Fibroblast of lung (primary cell): ENCODE measurements at regions not wholly inside any gene's neighbourhood (a gene's known extent, or its start where the extent isn't known, plus 50 kb on each side); places are given as distances from the start of the nearest gene placed in this dataset.

Experiments
- DNase-seq, 2 donors: peaks; one replicate each; pipeline versions ENCODE4 v3.0.0 to v3.0.0-alpha.2; 2010; ENCODE audit warnings: low read depth in 2 of 2
- H2AFZ ChIP-seq: 2 replicates; pipeline ENCODE4 v1.5.1; 2012; ENCODE audit warnings: low read length, control low read depth, inconsistent platforms
- H3K27ac ChIP-seq: 2 replicates; pipeline ENCODE4 v1.5.1; 2011; ENCODE audit warnings: low read length, control low read depth; ENCODE audit not compliant: insufficient read depth
- H3K27me3 ChIP-seq: 2 replicates; pipeline ENCODE4 v1.5.1; 2011; ENCODE audit warnings: mild to moderate bottlenecking, low read length; ENCODE audit not compliant: control insufficient read depth, insufficient read depth
- H3K36me3 ChIP-seq: 2 replicates; pipeline ENCODE4 v1.5.1; 2011; ENCODE audit warnings: low read length; ENCODE audit not compliant: control insufficient read depth, insufficient read depth
- H3K4me1 ChIP-seq: 2 replicates; pipeline ENCODE4 v1.5.1; 2011; ENCODE audit warnings: low read length; ENCODE audit not compliant: control insufficient read depth, insufficient read depth; ENCODE audit errors: extremely low read depth
- H3K4me2 ChIP-seq: 2 replicates; pipeline ENCODE4 v1.5.1; 2011; ENCODE audit warnings: low read length, control low read depth; ENCODE audit not compliant: insufficient read depth; ENCODE audit errors: extremely low read depth
- H3K4me3 ChIP-seq, 4 experiments: fragments of 200-600 bp in 1 of 4; sonication (generic) in 1 of 4; replicated peaks in 1 of 4; 2 replicates each; pipeline ENCODE4 v1.5.1; 2011 to 2016; ENCODE audit warnings: low read length in 4 of 4, low read depth in 3 of 4, mild to moderate bottlenecking in 3 of 4, control low read depth in 2 of 4, inconsistent platforms in 1 of 4, mixed read lengths in 1 of 4; ENCODE audit not compliant: insufficient read depth in 1 of 4; ENCODE audit errors: control extremely low read depth in 1 of 4
- H3K79me2 ChIP-seq: 2 replicates; pipeline ENCODE4 v1.5.1; 2012; ENCODE audit warnings: mild to moderate bottlenecking, low read length, inconsistent platforms; ENCODE audit not compliant: control insufficient read depth, insufficient read depth
- H3K9ac ChIP-seq: 2 replicates; pipeline ENCODE4 v1.5.1; 2011; ENCODE audit warnings: mild to moderate bottlenecking, low read length, control low read depth; ENCODE audit not compliant: insufficient read depth
- H3K9me3 ChIP-seq: 2 replicates; pipeline ENCODE4 v1.5.1; 2012; ENCODE audit warnings: low read depth, low read length; ENCODE audit not compliant: control insufficient read depth, insufficient read depth
- H4K20me1 ChIP-seq: 2 replicates; pipeline ENCODE4 v1.5.1; 2011; ENCODE audit warnings: low read length; ENCODE audit not compliant: control insufficient read depth, insufficient read depth; ENCODE audit errors: extremely low read depth
- EZH2 ChIP-seq: IDR thresholded peaks from 2 replicates; pipeline ENCODE4 v1.5.1; 2012; ENCODE audit warnings: low read length, control low read depth, mild to moderate bottlenecking; ENCODE audit errors: missing control alignments
- TF ChIP-seq, protein P1 (sequence below), 2 donors: IDR thresholded peaks in 1 of 2; conservative IDR thresholded peaks in 1 of 2; 1 replicate in 1 of 2; 2 replicates in 1 of 2; pipeline ENCODE4 v1.5.1; 2011 to 2012; ENCODE audit warnings: low read length in 2 of 2, control low read depth in 1 of 2, inconsistent platforms in 1 of 2, low read depth in 1 of 2, mild to moderate bottlenecking in 1 of 2

DNA sequence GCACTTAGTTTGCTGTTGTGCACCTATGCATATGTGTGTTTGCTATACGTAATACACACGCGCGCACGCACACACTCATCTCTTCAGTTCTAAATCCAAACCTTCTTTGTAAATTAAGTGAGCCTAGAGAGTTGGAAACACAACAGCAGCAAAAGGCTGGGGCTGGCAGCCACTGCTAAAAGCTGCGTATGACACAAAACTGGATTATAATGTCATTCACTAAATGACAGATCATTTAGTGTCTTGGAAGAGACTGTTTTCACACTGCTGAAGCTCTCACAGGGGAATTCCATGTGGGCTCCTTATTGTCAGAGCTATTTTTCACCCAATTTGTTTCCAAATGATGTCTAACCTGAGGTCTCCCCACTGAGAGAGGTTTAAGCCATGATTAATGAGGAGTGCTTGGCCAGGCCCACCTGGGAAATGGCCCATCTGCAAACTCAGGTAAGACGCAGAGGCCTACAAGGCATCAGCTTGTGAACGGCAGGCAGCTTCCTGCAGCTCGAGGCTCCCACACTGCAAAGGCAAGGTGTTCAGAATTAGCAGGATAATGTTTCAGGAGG lies 94.2 kb downstream of the OLIG3 start:
- DNase-seq, result no peak
- Histone ChIP-seq H3K27me3 (peaks cover 5% of the 10 kb centered on the region), H3K4me1 (no peaks in the 10 kb centered on the region), H3K4me3 (no peak overlapping the region), H3K9ac (no peak overlapping the region), H4K20me1 (no peaks in the 10 kb centered on the region), H3K36me3 (no peaks in the 10 kb centered on the region), H2AFZ (no peak overlapping the region), H3K4me2 (no peak overlapping the region), H3K27ac (no peak overlapping the region), H3K9me3 (no peaks in the 10 kb centered on the region), H3K79me2 (no peaks in the 10 kb centered on the region)
- TF ChIP-seq, protein P1, sequence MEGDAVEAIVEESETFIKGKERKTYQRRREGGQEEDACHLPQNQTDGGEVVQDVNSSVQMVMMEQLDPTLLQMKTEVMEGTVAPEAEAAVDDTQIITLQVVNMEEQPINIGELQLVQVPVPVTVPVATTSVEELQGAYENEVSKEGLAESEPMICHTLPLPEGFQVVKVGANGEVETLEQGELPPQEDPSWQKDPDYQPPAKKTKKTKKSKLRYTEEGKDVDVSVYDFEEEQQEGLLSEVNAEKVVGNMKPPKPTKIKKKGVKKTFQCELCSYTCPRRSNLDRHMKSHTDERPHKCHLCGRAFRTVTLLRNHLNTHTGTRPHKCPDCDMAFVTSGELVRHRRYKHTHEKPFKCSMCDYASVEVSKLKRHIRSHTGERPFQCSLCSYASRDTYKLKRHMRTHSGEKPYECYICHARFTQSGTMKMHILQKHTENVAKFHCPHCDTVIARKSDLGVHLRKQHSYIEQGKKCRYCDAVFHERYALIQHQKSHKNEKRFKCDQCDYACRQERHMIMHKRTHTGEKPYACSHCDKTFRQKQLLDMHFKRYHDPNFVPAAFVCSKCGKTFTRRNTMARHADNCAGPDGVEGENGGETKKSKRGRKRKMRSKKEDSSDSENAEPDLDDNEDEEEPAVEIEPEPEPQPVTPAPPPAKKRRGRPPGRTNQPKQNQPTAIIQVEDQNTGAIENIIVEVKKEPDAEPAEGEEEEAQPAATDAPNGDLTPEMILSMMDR (conservative IDR thresholded peaks at IDR 0.05 in 1 of 2, IDR thresholded peaks at IDR 0.05 in 1 of 2; ENCODE audit: low read depth in 1 of 2, low read length in 2 of 2), result no peak

DNA sequence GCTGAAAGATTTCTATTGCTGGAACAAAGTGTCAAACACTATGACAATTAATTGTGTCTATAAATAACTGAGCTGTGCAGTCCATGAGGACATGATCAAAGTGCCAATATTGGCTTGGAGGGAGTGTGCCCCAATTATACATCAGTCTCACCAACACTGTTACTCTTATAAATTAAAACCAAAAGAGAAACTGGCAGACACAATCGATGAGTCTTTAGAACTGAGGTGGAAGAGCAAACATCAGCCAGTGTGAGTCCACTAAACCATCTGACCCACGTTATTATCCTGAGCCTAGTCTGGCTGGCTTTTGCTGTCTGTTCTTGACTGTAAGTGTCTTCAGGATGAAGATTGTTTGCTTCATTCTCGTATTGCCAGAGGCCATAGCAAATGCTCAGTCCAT lies 98.9 kb downstream of the OLIG3 start:
- TF ChIP-seq, protein P1 (conservative IDR thresholded peaks at IDR 0.05 in 1 of 2, IDR thresholded peaks at IDR 0.05 in 1 of 2; ENCODE audit: low read depth in 1 of 2, low read length in 2 of 2), result no peak
- no peak for TF ChIP-seq EZH2
- Histone ChIP-seq H3K4me3 (no peak overlapping the region), H3K4me2 (no peak overlapping the region), H3K27ac (no peak overlapping the region), H3K27me3 (no peaks in the 10 kb centered on the region), H4K20me1 (no peaks in the 10 kb centered on the region), H3K9me3 (no peaks in the 10 kb centered on the region), H3K4me1 (no peaks in the 10 kb centered on the region), H3K9ac (no peak overlapping the region), H3K79me2 (no peaks in the 10 kb centered on the region), H3K36me3 (no peaks in the 10 kb centered on the region), H2AFZ (no peak overlapping the region)
- DNase-seq, result no peak

DNA sequence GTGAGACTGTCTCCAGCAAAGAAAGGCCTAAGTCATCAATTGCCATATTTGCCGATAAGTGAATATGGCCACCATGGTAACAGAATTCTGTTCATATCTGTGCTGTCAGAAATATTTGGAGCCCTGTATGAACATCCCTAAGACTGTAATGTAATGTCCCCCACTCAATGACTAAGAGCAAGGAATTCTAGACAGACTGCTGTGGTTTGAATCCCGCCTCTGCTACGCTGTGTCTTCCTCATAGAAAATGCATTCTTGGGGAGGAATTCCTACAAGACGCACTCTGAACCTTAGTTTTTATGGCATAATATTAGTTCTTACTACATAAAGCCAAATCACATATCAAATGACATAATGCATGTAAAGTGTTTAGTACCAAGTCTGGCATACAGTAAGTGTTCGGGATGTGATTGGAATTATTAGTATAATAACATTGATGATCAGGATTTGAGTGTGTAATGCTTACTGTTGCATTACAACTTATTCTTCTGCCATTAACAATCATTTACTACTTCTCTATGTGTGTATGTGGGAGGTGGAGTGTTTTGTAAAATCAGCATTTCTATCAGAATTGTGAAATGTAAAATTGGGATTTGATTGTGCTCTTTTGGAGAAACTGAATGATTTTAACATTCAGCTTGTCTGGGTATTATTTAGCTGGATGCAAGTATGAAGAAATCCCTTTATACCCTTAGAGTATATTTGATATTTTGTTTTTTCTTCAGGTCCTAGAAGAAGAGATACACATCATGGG lies 103.0 kb downstream of the OLIG3 start:
- no peak overlapping the region for H2AFZ ChIP-seq
- H3K27ac ChIP-seq, result no peak overlapping the region
- H3K4me2 ChIP-seq, result no peak overlapping the region
- no peaks in the 10 kb centered on the region for H3K79me2 ChIP-seq
- H3K9ac ChIP-seq, result no peak overlapping the region
- H3K27me3 ChIP-seq, result no peaks in the 10 kb centered on the region
- H4K20me1 ChIP-seq, result no peaks in the 10 kb centered on the region
- no peaks in the 10 kb centered on the region for H3K4me1 ChIP-seq
- TF ChIP-seq, protein P1 (conservative IDR thresholded peaks at IDR 0.05 in 1 of 2, IDR thresholded peaks at IDR 0.05 in 1 of 2; ENCODE audit: low read depth in 1 of 2, low read length in 2 of 2), result no peak
- no peak for TF ChIP-seq EZH2
- no peaks in the 10 kb centered on the region for H3K36me3 ChIP-seq
- no peak for DNase-seq
- no peaks in the 10 kb centered on the region for H3K9me3 ChIP-seq
- H3K4me3 ChIP-seq, result no peak overlapping the region
